ENCODE measurements at regions not wholly inside any gene's neighbourhood (a gene's known extent, or its start where the extent isn't known, plus 50 kb on each side); places are given as distances from the start of the nearest gene placed in this dataset.

DNA sequence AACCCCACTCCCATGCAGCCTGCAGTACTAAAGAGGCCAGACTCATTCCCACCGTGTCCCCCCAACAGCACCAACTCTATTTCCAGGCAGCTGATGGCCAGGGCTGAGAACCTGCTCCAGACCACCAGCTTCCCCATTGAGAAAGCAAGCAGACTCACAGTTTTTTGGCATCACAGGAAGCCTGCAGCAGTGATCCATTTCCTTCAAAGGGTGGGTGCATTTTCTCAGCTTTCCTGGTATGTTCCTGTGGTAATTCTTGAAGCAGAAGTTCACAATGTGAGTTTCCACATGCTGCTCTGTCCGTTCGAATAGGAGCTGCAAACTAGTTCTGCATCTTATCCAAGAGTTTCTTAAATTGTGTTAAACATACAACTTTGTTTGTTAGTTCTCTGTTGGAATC is 1249.6 kb upstream of the FAM98A start:
- TF ChIP-seq TAF1 (IDR thresholded peaks at IDR 0.05; ENCODE audit: borderline replicate concordance, low read depth, low read length) (no peak), POLR2AphosphoS5 (IDR thresholded peaks at IDR 0.05; ENCODE audit: low read depth, low read length) (no peak)
